AG09319 (cell line): ENCODE measurements at regions not wholly inside any gene's neighbourhood (a gene's known extent, or its start where the extent isn't known, plus 50 kb on each side); places are given as distances from the start of the nearest gene placed in this dataset.

Experiments
- DNase-seq: peaks from one replicate; pipeline ENCODE4 v3.0.0-alpha.2; 2010; ENCODE audit warnings: low read depth; ENCODE audit errors: extremely low read depth
- TF ChIP-seq, protein P1 (sequence below): IDR thresholded peaks from 2 replicates; pipeline ENCODE4 v1.5.1; 2011; ENCODE audit warnings: low read depth, mild to moderate bottlenecking, inconsistent platforms, low read length, moderate library complexity

DNA sequence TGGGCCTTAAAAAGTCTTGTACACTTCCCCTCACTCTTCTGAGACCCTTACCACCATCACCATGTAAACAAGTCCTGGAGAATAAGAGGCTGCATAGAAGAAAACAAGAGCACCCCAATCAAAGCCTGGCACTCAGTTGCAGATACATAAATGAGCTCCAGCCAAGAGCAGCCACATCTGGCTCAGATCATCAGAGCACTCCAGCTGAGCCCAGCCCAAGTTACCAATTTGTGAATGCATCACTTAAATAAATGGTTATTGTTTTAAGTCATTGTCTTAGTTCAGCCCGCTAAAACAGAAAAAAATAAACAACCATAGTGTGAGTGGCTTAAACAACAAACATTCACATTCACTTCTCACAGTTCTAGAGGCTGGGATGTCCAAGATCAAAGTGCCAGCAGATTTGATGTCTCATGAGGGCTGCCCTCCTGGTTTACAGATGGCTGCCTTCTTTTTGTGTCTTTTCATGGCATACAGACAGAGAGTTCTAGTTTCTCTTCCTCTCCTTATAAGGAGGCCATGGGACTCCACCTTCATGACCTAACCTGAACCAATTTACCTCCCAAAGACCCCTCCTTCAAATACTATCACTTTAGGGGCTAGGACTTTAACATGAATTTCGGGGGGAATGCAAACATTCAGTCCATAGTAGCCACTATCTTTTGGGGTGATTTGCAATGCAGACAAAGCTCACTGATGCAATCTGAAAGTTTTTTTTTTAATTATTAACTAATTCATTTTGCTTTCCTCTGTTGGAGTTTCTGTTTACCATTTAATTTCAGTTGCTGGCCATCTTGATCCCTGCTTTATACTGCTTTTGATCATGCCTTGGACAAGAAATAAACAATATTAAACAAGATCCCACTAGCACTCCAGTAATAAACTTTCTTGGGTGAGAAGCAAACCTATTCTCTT is 187.5 kb upstream of the ACVR2A start:
- TF ChIP-seq, protein P1, sequence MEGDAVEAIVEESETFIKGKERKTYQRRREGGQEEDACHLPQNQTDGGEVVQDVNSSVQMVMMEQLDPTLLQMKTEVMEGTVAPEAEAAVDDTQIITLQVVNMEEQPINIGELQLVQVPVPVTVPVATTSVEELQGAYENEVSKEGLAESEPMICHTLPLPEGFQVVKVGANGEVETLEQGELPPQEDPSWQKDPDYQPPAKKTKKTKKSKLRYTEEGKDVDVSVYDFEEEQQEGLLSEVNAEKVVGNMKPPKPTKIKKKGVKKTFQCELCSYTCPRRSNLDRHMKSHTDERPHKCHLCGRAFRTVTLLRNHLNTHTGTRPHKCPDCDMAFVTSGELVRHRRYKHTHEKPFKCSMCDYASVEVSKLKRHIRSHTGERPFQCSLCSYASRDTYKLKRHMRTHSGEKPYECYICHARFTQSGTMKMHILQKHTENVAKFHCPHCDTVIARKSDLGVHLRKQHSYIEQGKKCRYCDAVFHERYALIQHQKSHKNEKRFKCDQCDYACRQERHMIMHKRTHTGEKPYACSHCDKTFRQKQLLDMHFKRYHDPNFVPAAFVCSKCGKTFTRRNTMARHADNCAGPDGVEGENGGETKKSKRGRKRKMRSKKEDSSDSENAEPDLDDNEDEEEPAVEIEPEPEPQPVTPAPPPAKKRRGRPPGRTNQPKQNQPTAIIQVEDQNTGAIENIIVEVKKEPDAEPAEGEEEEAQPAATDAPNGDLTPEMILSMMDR: no peak
- DNase-seq: no peak

DNA sequence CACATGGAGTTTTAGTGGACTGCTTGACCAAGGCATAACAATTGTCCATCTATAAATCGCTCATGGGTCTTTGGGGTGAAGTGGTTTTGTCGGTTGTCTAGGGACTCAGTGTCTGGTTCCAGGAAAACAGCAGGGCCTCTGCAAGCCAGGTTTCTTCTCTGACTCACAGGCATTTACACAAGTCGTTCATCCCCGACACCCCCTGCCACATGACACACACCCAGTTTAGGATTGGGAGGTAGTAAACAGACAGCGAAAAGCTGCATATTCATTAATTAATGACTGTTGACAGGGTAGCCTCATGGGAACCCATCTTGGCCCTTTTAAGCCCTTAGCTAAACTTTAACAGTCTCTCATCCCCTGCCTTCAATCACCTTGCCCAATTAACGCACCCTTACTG is 194.8 kb upstream of the ACVR2A start:
- TF ChIP-seq, protein P1: no peak
- DNase-seq: no peak

DNA sequence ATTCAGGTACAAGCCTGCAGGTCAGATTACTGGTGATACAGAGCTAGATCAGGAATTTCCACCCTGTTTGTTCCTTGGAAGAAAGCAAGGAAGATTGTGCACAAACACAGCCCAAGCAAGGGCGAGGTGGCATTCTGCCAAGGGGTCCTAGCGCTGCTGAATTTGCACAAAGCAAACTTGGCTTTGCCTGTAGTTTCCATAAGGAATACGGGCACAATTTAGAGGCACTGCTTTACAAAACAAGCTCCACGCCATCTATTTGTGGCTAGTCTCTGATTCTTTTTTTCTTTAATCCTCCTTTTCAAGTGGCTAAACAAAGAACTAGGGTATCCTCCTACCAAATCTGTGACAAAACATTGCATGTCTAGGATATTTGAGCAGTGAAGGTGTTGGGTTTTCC is 195.5 kb upstream of the ACVR2A start:
- DNase-seq: no peak
- TF ChIP-seq, protein P1: no peak

DNA sequence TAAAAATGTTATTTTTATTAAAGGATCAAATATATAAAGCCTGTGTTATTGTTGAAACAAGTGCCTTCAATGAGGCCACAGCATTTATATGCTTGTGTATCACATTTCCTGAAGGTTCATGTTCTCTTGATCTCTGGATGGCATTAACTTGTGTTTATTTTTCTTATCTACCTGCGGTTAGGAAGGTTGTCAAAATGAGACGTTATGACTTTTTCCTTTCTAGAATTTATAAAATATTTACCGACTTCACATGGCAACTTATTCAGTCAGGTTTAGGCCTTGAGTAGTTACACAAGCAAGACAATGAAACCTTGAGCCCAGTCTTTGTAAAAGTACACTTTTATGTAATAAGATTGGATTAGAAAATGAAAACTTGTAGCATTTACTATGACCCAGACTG is 196.4 kb upstream of the ACVR2A start:
- TF ChIP-seq, protein P1: no peak
- DNase-seq: no peak

DNA sequence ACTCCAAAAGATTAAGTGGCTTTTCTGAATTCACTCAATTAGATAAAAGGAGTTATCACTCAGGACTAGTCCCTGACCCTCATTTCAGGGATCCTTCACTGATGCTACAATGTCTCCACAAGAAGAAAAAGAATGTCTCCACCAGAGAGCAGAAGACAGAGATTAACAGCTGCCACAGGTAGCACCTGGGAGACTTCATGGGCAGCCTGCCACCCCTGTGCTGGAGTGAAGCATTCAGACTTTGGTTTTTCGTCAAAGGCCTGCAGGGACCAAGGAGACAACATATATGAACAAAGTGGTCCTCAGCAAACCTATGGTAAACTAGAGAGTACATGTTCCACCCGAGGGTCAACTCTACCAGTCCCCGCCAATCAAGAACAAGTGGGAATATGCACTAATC is 197.0 kb upstream of the ACVR2A start:
- TF ChIP-seq, protein P1: no peak
- DNase-seq: no peak

DNA sequence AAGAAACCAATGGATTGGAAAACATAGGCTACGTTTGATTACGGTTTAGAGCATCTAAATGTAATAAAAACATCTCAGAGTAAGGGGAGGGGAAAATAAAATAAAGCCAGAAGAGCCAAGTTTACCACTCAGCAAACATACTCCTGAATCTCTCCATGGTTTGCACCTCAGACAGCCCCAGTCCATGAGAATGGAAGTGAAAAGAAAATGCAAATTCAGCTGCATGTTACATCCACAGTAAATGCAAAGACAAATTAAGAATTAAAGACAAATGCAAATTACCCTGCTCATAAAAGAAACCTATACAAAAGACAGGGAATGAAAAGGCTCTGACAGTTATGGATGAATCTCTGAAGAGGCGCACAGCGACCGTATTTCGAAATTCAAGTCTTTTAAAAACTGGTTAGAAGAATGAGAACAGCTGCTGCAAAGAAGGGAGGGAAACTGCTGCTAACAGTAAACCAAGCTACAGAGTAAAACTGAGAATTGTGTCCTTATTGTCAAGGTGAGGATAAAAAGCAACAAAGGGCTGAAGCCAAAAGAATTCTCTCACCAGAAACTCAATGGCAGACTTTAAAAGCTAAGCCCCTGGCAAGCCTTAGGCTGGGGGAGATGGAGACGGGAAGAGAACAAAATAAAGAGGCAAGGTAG is 197.9 kb upstream of the ACVR2A start:
- TF ChIP-seq, protein P1: no peak

DNA sequence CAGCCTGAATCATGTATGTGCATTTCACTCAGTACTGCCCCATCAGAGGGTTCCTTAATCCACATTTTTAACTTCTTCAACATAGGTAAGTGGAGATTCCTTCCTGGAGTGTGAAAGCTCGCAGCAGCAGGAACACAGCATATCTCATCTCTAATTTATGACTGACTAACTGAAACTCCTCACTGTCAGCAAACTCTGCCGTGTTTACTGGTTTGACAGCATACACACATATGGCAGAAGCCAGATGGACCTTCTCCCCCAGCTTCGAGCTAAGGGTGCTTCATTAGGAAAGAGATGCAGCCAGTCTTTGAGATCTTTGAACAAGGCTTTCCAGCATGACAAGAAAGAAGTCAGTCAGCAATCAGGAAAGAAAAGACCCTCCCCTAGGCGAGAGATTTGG is 200.3 kb upstream of the ACVR2A start:
- TF ChIP-seq, protein P1: no peak
- no peak for DNase-seq

More for the DNA sequence above, 197.9 kb upstream of the ACVR2A start:
- no peak for DNase-seq
